ENCODE measurements at regions not wholly inside any gene's neighbourhood (a gene's known extent, or its start where the extent isn't known, plus 50 kb on each side); places are given as distances from the start of the nearest gene placed in this dataset.

GRCh38 chr12:125243811-125244210 lies 178.6 kb downstream of the AACS start:
- TF ChIP-seq, protein P1, sequence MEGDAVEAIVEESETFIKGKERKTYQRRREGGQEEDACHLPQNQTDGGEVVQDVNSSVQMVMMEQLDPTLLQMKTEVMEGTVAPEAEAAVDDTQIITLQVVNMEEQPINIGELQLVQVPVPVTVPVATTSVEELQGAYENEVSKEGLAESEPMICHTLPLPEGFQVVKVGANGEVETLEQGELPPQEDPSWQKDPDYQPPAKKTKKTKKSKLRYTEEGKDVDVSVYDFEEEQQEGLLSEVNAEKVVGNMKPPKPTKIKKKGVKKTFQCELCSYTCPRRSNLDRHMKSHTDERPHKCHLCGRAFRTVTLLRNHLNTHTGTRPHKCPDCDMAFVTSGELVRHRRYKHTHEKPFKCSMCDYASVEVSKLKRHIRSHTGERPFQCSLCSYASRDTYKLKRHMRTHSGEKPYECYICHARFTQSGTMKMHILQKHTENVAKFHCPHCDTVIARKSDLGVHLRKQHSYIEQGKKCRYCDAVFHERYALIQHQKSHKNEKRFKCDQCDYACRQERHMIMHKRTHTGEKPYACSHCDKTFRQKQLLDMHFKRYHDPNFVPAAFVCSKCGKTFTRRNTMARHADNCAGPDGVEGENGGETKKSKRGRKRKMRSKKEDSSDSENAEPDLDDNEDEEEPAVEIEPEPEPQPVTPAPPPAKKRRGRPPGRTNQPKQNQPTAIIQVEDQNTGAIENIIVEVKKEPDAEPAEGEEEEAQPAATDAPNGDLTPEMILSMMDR (IDR thresholded peaks at IDR 0.05; ENCODE audit: borderline replicate concordance, insufficient read depth, low read depth, low read length) = no peak
- no peak overlapping the region for H3K4me3 ChIP-seq (ENCODE audit: low read depth, low read length)

- no peak overlapping the region for H3K4me3 ChIP-seq (ENCODE audit: low read depth, low read length)
- TF ChIP-seq, protein P1 (IDR thresholded peaks at IDR 0.05; ENCODE audit: borderline replicate concordance, insufficient read depth, low read depth, low read length) = no peak
These were observed 179.1 kb downstream of the AACS start for GRCh38 chr12:125244338-125244737.

GRCh38 chr12:125245581-125246557 lies 180.6 kb downstream of the AACS start:
- TF ChIP-seq, protein P1 (IDR thresholded peaks at IDR 0.05; ENCODE audit: borderline replicate concordance, insufficient read depth, low read depth, low read length) = no peak
- no peak overlapping the region for H3K4me3 ChIP-seq (ENCODE audit: low read depth, low read length)

- TF ChIP-seq, protein P1 (IDR thresholded peaks at IDR 0.05; ENCODE audit: borderline replicate concordance, insufficient read depth, low read depth, low read length) = no peak
- no peak overlapping the region for H3K4me3 ChIP-seq (ENCODE audit: low read depth, low read length)
These were observed 182.2 kb downstream of the AACS start for GRCh38 chr12:125247477-125247876.

DNA sequence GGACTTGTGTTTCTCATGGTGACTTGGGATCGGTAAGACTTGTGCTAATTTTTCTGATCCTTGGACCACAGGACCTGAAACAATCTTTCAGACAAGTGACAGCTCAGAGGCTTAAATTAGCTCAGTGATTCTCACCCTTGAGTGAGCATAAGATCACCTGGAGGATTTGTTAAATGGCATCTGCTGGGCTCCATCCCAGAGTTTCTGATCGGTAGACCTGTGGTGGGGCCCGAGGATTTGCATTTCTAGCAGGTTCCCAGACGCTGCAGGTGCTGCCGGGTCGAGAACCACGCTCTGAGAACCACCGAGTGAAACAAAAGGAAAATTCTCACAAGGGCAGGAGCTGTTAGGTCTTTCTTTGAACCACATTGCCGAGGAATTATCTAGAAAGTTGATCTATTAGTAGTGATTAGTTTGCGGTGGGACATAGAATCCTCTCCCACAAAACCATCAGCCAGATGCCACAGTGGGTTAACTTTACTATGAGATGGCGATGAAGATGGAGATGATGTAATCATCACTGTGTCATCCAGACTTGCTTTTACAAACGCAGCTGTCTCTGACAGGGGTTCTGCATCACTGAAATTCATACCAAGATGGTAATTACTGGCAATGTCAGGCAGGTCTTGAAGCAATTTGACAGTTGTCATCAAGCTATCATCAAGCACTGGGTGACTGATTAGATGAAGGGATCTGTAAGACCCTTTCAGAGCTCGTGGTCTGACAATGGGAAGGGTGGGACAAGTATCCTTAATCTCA lies 184.0 kb downstream of the AACS start:
- no peak overlapping the region for H3K4me3 ChIP-seq (ENCODE audit: low read depth, low read length)
- TF ChIP-seq, protein P1 (IDR thresholded peaks at IDR 0.05; ENCODE audit: borderline replicate concordance, insufficient read depth, low read depth, low read length) = no peak

GRCh38 chr12:125249932-125250331 lies 184.7 kb downstream of the AACS start:
- no peak overlapping the region for H3K4me3 ChIP-seq (ENCODE audit: low read depth, low read length)
- TF ChIP-seq, protein P1 (IDR thresholded peaks at IDR 0.05; ENCODE audit: borderline replicate concordance, insufficient read depth, low read depth, low read length) = no peak

Measured in GM12875 (cell line).